Coronary artery (tissue), 2 donors: ENCODE measurements at regions not wholly inside any gene's neighbourhood (a gene's known extent, or its start where the extent isn't known, plus 50 kb on each side); places are given as distances from the start of the nearest gene placed in this dataset.
"Not testable (repeated sequence)": the region's sequence is repeated elsewhere in the genome, so short reads cannot be mapped to it uniquely, and the experiment has no call there.

Source experiments
- DNase-seq: peaks from one replicate; pipeline ENCODE4 v3.0.0-alpha.2; 2017; ENCODE audit warnings: low spot score
- H3K27ac ChIP-seq, 2 donors: fragments of 200-600 bp; sonication (generic); one replicate each; pipeline ENCODE4 v1.5.1; 2016 to 2019
- H3K4me3 ChIP-seq: fragments of 200-600 bp; sonication (generic); 2 replicates; pipeline ENCODE4 v1.5.1; 2016; ENCODE audit warnings: mild to moderate bottlenecking, moderate library complexity
- CTCF ChIP-seq: fragments of 200-600 bp; sonication (generic); IDR thresholded peaks from one replicate; pipeline ENCODE4 v1.5.1; 2019; ENCODE audit warnings: antibody characterized with exemption

DNA sequence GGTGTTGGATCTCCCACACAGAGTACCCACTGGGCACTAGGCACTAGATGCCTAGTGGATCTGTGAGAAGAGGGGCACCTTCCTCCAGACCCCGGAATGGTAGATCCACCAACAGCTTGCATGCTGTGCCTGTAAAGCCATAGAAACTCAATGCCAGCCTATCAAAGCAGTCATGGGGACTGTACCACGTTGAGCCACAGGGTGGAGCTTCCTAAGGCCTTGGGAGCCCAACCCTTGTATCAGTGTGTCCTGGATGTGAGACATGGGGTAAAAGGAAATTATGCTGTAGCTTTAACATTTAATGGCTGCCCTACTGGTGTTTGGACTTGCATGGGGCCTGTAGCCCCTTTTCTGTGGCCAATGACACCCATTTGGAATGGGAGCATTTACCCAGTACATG lies 1024.9 kb downstream of the TMEM121 start:
- no peak for DNase-seq
- H3K4me3 ChIP-seq: no peak overlapping the region
- no peak overlapping the region for H3K27ac ChIP-seq
- no peak for TF ChIP-seq CTCF

GRCh38 chr14:106556211-106556610 lies 1029.8 kb downstream of the TMEM121 start:
- H3K27ac ChIP-seq, DNase-seq, H3K4me3 ChIP-seq: not testable (repeated sequence)

DNA sequence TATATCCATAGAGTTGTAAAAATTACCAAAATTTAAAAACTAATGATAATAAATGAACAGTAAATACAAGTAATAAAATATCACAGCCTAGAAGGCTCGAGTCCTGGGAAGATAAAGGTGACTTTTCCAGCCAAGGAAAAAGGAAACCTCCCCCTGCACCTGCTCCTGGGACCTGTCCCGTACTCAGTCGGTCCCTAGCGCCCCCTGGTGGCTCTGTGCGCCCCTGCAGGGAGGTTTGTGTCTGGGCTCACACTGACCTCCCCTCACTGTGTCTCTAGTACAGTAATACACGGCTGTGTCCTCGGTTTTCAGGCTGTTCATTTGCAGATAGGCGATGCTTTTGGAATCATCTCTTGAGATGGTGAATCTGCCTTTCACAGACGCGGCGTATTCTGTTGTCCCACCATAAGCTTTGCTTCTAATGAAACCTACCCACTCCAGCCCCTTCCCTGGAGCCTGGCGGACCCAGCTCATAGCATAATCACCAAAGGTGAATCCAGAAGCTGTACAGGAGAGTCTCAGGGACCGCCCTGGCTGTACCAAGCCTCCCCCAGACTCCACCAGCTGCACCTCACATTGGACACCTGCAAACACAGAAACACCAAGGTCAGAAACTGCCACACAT lies 1030.4 kb downstream of the TMEM121 start:
- DNase-seq: no peak
- TF ChIP-seq CTCF: no peak
- Histone ChIP-seq H3K4me3 (no peak overlapping the region), H3K27ac (no peak overlapping the region)

DNA sequence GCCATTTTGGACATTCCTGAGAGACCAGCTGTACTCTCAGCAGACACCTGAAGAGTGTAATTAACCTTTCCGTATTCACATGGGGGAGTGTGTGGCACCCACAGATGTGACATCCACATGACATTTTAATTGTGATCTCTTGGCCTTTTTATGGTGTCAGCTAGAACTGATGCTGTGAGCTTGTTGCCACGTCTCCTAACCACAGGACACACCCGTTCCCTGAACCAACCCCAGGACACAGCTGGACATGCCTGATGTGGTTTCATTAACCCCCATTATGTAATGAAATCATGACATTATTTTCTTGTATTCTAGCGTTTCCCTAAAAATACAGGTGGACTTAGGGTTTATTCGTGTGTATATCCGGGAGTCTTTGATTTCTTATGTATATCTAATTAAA lies 1036.1 kb downstream of the TMEM121 start:
- TF ChIP-seq CTCF: no peak
- H3K27ac ChIP-seq: no peak overlapping the region
- DNase-seq: no peak
- no peak overlapping the region for H3K4me3 ChIP-seq

DNA sequence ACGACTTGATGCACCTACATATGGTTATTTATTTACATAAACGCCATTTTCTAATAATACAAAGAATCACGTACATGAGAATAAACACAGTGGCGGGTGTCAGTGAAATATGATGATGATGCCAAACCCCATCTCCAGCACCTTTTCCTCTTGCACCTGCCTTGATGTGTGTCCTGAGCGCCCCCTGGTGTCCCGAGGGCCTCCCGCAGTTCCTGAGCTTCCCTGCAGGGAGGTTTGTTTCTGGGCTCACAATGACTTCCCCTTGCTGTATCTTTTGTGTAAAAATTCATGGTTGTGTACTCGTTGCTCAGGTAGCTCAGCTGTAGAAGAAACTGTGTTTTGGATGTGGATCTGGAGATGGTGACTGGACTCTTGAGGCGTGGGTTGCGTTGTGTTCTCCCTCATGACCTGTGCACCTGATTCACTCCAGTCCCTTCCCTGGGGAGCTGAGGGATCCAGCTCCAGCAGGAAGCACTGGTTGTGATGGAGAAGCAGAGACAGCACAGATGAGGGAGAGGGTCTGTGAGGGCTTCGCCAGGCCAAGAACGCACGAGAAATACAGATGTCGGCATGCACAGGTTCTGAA lies 1037.8 kb downstream of the TMEM121 start:
- no peak overlapping the region for H3K27ac ChIP-seq
- no peak for DNase-seq
- TF ChIP-seq CTCF: no peak
- H3K4me3 ChIP-seq: no peak overlapping the region

GRCh38 chr14:106578481-106578880 lies 1052.1 kb downstream of the TMEM121 start:
- Histone ChIP-seq H3K27ac (no peak overlapping the region), H3K4me3 (no peak overlapping the region)
- no peak for TF ChIP-seq CTCF
- DNase-seq: no peak

DNA sequence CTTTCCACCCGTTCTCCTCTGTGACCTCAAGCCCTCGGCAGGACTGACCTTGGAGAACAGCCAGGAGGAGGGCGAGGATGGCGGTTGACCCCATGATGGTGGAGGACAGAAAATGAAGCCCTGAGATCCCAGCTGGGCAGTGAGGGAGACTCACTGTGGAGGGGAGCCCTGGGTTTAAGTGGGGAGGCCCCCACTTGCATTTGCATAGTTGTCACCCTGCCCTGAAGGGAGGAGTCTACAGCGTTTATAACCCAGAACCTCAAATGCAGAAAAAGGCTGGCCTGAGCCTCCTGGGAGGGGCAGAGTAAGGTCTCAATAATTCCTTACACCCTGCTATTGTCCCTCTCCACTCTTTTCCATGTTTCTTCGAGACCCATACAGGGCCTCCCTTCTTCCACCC lies 1052.7 kb downstream of the TMEM121 start:
- no peak overlapping the region for H3K27ac ChIP-seq

More for the DNA sequence above, 1052.7 kb downstream of the TMEM121 start:
- no peak for DNase-seq
- H3K4me3 ChIP-seq: no peak overlapping the region
- no peak for TF ChIP-seq CTCF
